ENCODE measurements at regions not wholly inside any gene's neighbourhood (a gene's known extent, or its start where the extent isn't known, plus 50 kb on each side); places are given as distances from the start of the nearest gene placed in this dataset.

DNA sequence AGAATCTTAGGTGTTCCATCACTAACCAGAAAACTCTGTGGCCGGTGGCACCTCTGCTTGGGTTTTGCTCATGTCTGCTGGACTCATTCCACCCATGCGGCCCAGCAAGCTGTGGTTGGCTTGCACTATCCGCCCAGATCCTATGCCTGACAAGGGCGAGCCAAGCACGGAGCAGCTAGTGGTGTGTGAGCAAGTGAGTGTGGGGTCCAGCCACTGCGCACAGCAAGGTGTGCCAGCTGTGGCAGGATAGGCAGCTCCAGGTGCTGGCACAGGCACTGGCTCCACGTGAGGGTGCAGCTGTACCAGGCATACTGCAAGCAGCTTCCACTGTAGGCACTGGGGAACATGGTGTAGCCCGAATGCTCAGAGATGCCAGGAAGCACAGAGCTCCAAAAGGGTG, 813.7 kb upstream of the CNTN5 start:
- no peak for DNase-seq
- Histone ChIP-seq H3K4me3 (ENCODE audit: control insufficient read depth in 1 of 7, extremely low read depth in 1 of 7, insufficient read depth in 4 of 7, low read depth in 2 of 7, low read length in 6 of 7) (no peak overlapping the region), H3K9me3 (ENCODE audit: control extremely low read depth in 1 of 5, control insufficient read depth in 4 of 5, insufficient read depth in 2 of 5, low read depth in 1 of 5, low read length in 4 of 5) (peaks cover 0 to 6% (median 0%) of the 10 kb centered on the region in 5 experiments), H3K27ac (ENCODE audit: insufficient read depth in 1 of 2, low read depth in 1 of 2, low read length in 2 of 2, poor library complexity in 1 of 2, severe bottlenecking in 2 of 2) (no peak overlapping the region), H3K4me1 (ENCODE audit: control extremely low read depth in 1 of 4, control insufficient read depth in 4 of 4, insufficient read depth in 4 of 4, low read length in 3 of 4) (no peaks in the 10 kb centered on the region), H3K36me3 (ENCODE audit: control insufficient read depth in 4 of 4, insufficient read depth in 4 of 4, low read length in 3 of 4) (no peaks in the 10 kb centered on the region), H3K27me3 (replicated peaks in 2 of 5; ENCODE audit: control insufficient read depth in 4 of 5, insufficient read depth in 5 of 5, low read length in 4 of 5) (no peaks in the 10 kb centered on the region)
- ChIA-PET CTCF (interaction anchor here (1.2 kb wide), 1 partner anchor 10 kb away, joined by 3 read pairs; no protein-coding TSS in a partner anchor), POLR2A (no interaction called here)
- 98% methylated on average over 8 of the region's 8 CpGs for WGBS (ENCODE audit: insufficient coverage)

DNA sequence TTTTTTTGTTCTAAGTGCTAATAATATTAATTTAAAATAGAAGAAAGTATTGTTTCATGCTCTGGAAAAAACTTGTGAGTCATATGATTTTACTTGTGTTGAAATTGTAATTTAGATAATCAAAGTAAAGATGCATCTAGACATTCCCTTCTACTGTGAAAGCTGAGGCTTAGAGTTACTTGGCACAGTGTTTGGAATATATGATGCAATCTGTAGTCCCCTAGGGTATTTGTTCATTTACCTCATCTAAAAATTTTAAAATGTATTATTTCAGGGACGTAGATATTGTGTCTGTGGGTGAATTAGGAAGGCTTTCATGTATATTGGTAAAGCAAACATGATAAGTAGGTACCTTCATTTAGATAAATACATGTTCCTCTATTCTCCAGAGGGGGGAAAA, 793.5 kb upstream of the CNTN5 start:
- Histone ChIP-seq H3K9me3 (ENCODE audit: control extremely low read depth in 1 of 5, control insufficient read depth in 4 of 5, insufficient read depth in 2 of 5, low read depth in 1 of 5, low read length in 4 of 5) (no peaks in the 10 kb centered on the region), H3K4me3 (ENCODE audit: control insufficient read depth in 1 of 7, extremely low read depth in 1 of 7, insufficient read depth in 4 of 7, low read depth in 2 of 7, low read length in 6 of 7) (no peak overlapping the region), H3K27me3 (replicated peaks in 2 of 5; ENCODE audit: control insufficient read depth in 4 of 5, insufficient read depth in 5 of 5, low read length in 4 of 5) (no peaks in the 10 kb centered on the region), H3K4me1 (ENCODE audit: control extremely low read depth in 1 of 4, control insufficient read depth in 4 of 4, insufficient read depth in 4 of 4, low read length in 3 of 4) (no peaks in the 10 kb centered on the region), H3K36me3 (ENCODE audit: control insufficient read depth in 4 of 4, insufficient read depth in 4 of 4, low read length in 3 of 4) (no peaks in the 10 kb centered on the region), H3K27ac (ENCODE audit: insufficient read depth in 1 of 2, low read depth in 1 of 2, low read length in 2 of 2, poor library complexity in 1 of 2, severe bottlenecking in 2 of 2) (no peak overlapping the region)
- no CpG with 5 or more reads among the region's 1 CpG for WGBS (ENCODE audit: insufficient coverage)
- CTCF ChIA-PET = no interaction called here
- POLR2A ChIA-PET = no interaction called here
- DNase-seq = no peak

DNA sequence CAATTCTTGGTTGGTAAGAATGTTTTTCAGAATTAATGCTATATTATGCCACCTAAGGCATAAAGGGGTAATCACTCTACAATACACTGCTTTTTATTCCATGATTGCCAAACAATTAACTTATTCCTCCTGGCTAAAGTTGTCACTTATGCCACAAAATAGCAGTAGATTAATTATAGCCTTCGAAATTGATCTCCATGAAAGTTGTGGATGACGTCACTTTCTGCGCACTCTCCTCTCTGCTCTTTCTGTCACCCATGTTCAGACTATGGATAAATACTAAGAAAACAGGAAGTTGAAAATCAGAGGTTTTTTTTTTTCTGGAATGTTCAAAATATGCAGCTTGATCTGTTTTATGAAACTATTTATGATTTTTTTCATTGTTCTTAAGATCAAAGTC, 790.1 kb upstream of the CNTN5 start:
- WGBS (ENCODE audit: insufficient coverage) = 100% methylated on average over 3 of the region's 3 CpGs
- ChIA-PET POLR2A (no interaction called here), CTCF (no interaction called here)
- DNase-seq = no peak
- no peak overlapping the region for H3K4me3 ChIP-seq (ENCODE audit: control insufficient read depth in 1 of 7, extremely low read depth in 1 of 7, insufficient read depth in 4 of 7, low read depth in 2 of 7, low read length in 6 of 7)
- no peaks in the 10 kb centered on the region for H3K36me3 ChIP-seq (ENCODE audit: control insufficient read depth in 4 of 4, insufficient read depth in 4 of 4, low read length in 3 of 4)
- H3K9me3 ChIP-seq (ENCODE audit: control extremely low read depth in 1 of 5, control insufficient read depth in 4 of 5, insufficient read depth in 2 of 5, low read depth in 1 of 5, low read length in 4 of 5) = no peaks in the 10 kb centered on the region
- no peaks in the 10 kb centered on the region for H3K27me3 ChIP-seq (replicated peaks in 2 of 5; ENCODE audit: control insufficient read depth in 4 of 5, insufficient read depth in 5 of 5, low read length in 4 of 5)
- H3K27ac ChIP-seq (ENCODE audit: insufficient read depth in 1 of 2, low read depth in 1 of 2, low read length in 2 of 2, poor library complexity in 1 of 2, severe bottlenecking in 2 of 2) = no peak overlapping the region
- no peaks in the 10 kb centered on the region for H3K4me1 ChIP-seq (ENCODE audit: control extremely low read depth in 1 of 4, control insufficient read depth in 4 of 4, insufficient read depth in 4 of 4, low read length in 3 of 4)

DNA sequence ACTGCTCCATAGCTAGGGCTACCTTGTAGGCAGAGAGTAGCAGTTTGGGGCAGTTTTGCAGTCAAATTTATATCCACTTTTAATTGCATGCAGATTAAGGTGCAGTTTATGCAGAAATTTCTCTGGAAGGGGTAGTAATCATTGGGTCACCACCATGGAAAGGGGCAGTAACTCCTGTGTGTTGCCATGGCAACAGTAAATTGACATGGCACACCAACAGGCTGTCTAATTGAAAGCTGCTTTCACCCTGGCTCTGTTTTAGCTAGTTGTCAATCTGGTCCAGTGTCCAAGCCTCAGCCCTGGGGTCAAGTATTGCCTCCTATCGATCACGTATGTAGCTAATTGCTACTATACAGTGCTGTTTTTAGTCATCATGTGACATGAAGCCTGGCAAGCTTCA, 786.1 kb upstream of the CNTN5 start:
- Histone ChIP-seq H3K36me3 (ENCODE audit: control insufficient read depth in 4 of 4, insufficient read depth in 4 of 4, low read length in 3 of 4) (no peaks in the 10 kb centered on the region), H3K4me1 (ENCODE audit: control extremely low read depth in 1 of 4, control insufficient read depth in 4 of 4, insufficient read depth in 4 of 4, low read length in 3 of 4) (no peaks in the 10 kb centered on the region), H3K4me3 (ENCODE audit: control insufficient read depth in 1 of 7, extremely low read depth in 1 of 7, insufficient read depth in 4 of 7, low read depth in 2 of 7, low read length in 6 of 7) (no peak overlapping the region), H3K27ac (ENCODE audit: insufficient read depth in 1 of 2, low read depth in 1 of 2, low read length in 2 of 2, poor library complexity in 1 of 2, severe bottlenecking in 2 of 2) (no peak overlapping the region), H3K27me3 (replicated peaks in 2 of 5; ENCODE audit: control insufficient read depth in 4 of 5, insufficient read depth in 5 of 5, low read length in 4 of 5) (no peaks in the 10 kb centered on the region), H3K9me3 (ENCODE audit: control extremely low read depth in 1 of 5, control insufficient read depth in 4 of 5, insufficient read depth in 2 of 5, low read depth in 1 of 5, low read length in 4 of 5) (no peaks in the 10 kb centered on the region)
- CTCF ChIA-PET = no interaction called here
- no peak for DNase-seq
- 92% methylated on average over 2 of the region's 2 CpGs for WGBS (ENCODE audit: insufficient coverage)
- POLR2A ChIA-PET = no interaction called here

DNA sequence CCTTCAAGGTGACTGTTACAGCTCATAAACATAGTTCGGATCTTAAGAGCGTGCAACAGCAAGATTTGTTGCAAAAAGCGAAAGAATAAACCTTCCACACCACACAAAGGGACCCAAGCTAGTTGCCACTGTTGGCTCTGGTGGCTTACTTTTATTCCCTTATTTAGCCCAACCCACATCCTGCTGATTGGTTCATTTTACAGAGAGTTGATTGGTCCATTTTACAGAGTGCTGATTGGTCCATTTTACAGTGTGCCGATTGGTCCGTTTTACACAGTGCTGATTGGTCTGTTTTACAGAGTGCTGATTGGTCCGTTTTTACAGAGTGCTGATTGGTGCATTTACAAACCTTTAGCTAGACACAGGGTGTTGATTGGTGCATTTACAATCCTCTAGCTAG, 776.9 kb upstream of the CNTN5 start:
- no peaks in the 10 kb centered on the region for H3K4me1 ChIP-seq (ENCODE audit: control extremely low read depth in 1 of 4, control insufficient read depth in 4 of 4, insufficient read depth in 4 of 4, low read length in 3 of 4)
- H3K36me3 ChIP-seq (ENCODE audit: control insufficient read depth in 4 of 4, insufficient read depth in 4 of 4, low read length in 3 of 4) = no peaks in the 10 kb centered on the region
- H3K4me3 ChIP-seq (ENCODE audit: control insufficient read depth in 1 of 7, extremely low read depth in 1 of 7, insufficient read depth in 4 of 7, low read depth in 2 of 7, low read length in 6 of 7) = no peak overlapping the region
- H3K27me3 ChIP-seq (replicated peaks in 2 of 5; ENCODE audit: control insufficient read depth in 4 of 5, insufficient read depth in 5 of 5, low read length in 4 of 5) = no peaks in the 10 kb centered on the region
- no peak overlapping the region for H3K27ac ChIP-seq (ENCODE audit: insufficient read depth in 1 of 2, low read depth in 1 of 2, low read length in 2 of 2, poor library complexity in 1 of 2, severe bottlenecking in 2 of 2)
- ChIA-PET POLR2A (no interaction called here), CTCF (no interaction called here)
- 100% methylated on average over 4 of the region's 6 CpGs for WGBS (ENCODE audit: insufficient coverage)
- no peaks in the 10 kb centered on the region for H3K9me3 ChIP-seq (ENCODE audit: control extremely low read depth in 1 of 5, control insufficient read depth in 4 of 5, insufficient read depth in 2 of 5, low read depth in 1 of 5, low read length in 4 of 5)
- no peak for DNase-seq

DNA sequence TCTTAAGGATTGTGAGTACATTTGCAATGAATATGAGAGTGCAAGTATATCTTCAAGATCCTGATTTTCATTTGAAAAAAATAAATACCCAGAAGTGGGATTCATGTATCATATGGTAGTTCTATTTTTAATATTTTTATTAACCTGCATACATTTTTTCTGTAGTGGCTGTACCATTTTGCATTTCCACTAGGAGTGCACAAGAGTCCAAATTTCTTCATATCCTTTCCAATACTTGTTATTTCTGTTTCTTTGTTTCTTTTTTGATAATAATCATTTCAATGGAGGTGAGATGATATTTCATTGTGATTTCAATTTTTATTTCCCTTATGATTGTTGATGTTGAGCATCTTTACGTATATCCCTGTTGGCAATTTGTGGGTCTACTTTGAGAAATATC, 759.8 kb upstream of the CNTN5 start:
- no peak for DNase-seq
- H3K9me3 ChIP-seq (ENCODE audit: control extremely low read depth in 1 of 5, control insufficient read depth in 4 of 5, insufficient read depth in 2 of 5, low read depth in 1 of 5, low read length in 4 of 5) = no peaks in the 10 kb centered on the region
- ChIA-PET CTCF (no interaction called here), POLR2A (no interaction called here)
- H3K27ac ChIP-seq (ENCODE audit: insufficient read depth in 1 of 2, low read depth in 1 of 2, low read length in 2 of 2, poor library complexity in 1 of 2, severe bottlenecking in 2 of 2) = no peak overlapping the region
- no peaks in the 10 kb centered on the region for H3K36me3 ChIP-seq (ENCODE audit: control insufficient read depth in 4 of 4, insufficient read depth in 4 of 4, low read length in 3 of 4)
- H3K4me1 ChIP-seq (ENCODE audit: control extremely low read depth in 1 of 4, control insufficient read depth in 4 of 4, insufficient read depth in 4 of 4, low read length in 3 of 4) = no peaks in the 10 kb centered on the region
- H3K27me3 ChIP-seq (replicated peaks in 2 of 5; ENCODE audit: control insufficient read depth in 4 of 5, insufficient read depth in 5 of 5, low read length in 4 of 5) = no peaks in the 10 kb centered on the region
- no CpG with 5 or more reads among the region's 1 CpG for WGBS (ENCODE audit: insufficient coverage)
- H3K4me3 ChIP-seq (ENCODE audit: control insufficient read depth in 1 of 7, extremely low read depth in 1 of 7, insufficient read depth in 4 of 7, low read depth in 2 of 7, low read length in 6 of 7) = no peak overlapping the region

DNA sequence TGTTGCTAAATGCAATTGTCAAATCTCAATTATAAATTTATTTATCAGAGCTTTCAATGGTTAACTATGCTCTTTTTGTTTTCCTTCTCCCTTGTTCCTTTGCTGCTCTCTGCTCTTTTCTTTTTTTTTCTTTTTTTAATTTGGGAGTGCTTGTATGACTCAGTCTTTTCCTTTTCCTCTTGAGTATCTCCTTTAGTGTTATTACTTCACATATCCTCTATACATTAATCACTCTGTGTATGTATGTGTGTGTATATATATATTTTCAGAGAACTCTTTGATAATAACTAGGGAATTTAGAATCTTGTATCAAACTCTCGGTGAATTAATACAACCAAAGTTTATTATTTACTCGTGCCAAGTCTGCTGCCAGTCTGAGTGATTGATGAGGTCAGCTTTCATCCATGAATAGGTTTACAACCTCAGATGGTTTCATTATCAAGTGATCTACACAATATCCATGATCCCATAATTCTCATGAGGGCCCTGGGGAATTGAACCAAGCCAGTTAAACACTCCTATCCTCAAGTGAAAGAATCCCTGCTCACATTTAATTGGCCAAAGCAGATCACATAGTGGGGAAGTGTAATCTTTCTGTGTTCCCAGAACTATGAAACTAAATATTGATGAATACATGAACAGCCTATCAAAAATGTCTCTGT, 743.4 kb upstream of the CNTN5 start:
- H3K27ac ChIP-seq (ENCODE audit: insufficient read depth in 1 of 2, low read depth in 1 of 2, low read length in 2 of 2, poor library complexity in 1 of 2, severe bottlenecking in 2 of 2) = no peak overlapping the region
- H3K4me1 ChIP-seq (ENCODE audit: control extremely low read depth in 1 of 4, control insufficient read depth in 4 of 4, insufficient read depth in 4 of 4, low read length in 3 of 4) = no peaks in the 10 kb centered on the region
- H3K36me3 ChIP-seq (ENCODE audit: control insufficient read depth in 4 of 4, insufficient read depth in 4 of 4, low read length in 3 of 4) = no peaks in the 10 kb centered on the region
- no peaks in the 10 kb centered on the region for H3K27me3 ChIP-seq (replicated peaks in 2 of 5; ENCODE audit: control insufficient read depth in 4 of 5, insufficient read depth in 5 of 5, low read length in 4 of 5)
- whole genome bisulfite sequencing (ENCODE audit: insufficient coverage) = 100% methylated on average over 1 of the region's 2 CpGs
- no peaks in the 10 kb centered on the region for H3K9me3 ChIP-seq (ENCODE audit: control extremely low read depth in 1 of 5, control insufficient read depth in 4 of 5, insufficient read depth in 2 of 5, low read depth in 1 of 5, low read length in 4 of 5)
- no peak for DNase-seq
- ChIA-PET CTCF (no interaction called here), POLR2A (no interaction called here)
- H3K4me3 ChIP-seq (ENCODE audit: control insufficient read depth in 1 of 7, extremely low read depth in 1 of 7, insufficient read depth in 4 of 7, low read depth in 2 of 7, low read length in 6 of 7) = no peak overlapping the region

Measured in common myeloid progenitor, CD34-positive (primary cell).